RWPE2 (cell line): ENCODE measurements at regions not wholly inside any gene's neighbourhood (a gene's known extent, or its start where the extent isn't known, plus 50 kb on each side); places are given as distances from the start of the nearest gene placed in this dataset.

Experiments
- ATAC-seq: fragments of 200-7000 bp; cut with Tn5 transposase; 3 replicates; pipeline ENCODE4 v1.9.1; 2021; ENCODE audit warnings: low read depth
- DNase-seq: peaks from one replicate; pipeline ENCODE4 v3.0.0-alpha.2; 2020; ENCODE audit warnings: low spot score
- H3K27ac ChIP-seq: fragments of 450-650 bp; 2 replicates; pipeline ENCODE4 v1.5.1; 2017; ENCODE audit warnings: mild to moderate bottlenecking; ENCODE audit not compliant: poor library complexity, severe bottlenecking
- H3K27me3 ChIP-seq: fragments of 250-450 bp; sonication (Bioruptor Pico); 2 replicates; pipeline ENCODE4 v1.5.1; 2021; ENCODE audit warnings: mild to moderate bottlenecking, moderate library complexity; ENCODE audit not compliant: insufficient read depth, poor library complexity, severe bottlenecking
- H3K36me3 ChIP-seq: fragments of 250-450 bp; sonication (Bioruptor Pico); 2 replicates; pipeline ENCODE4 v1.5.1; 2020; ENCODE audit warnings: low read depth, mild to moderate bottlenecking, moderate library complexity
- H3K4me1 ChIP-seq: fragments of 250-450 bp; sonication (Bioruptor Pico); 2 replicates; pipeline ENCODE4 v1.5.1; 2021; ENCODE audit warnings: mild to moderate bottlenecking, moderate library complexity; ENCODE audit not compliant: insufficient read depth, poor library complexity, severe bottlenecking
- H3K4me3 ChIP-seq: fragments of 250-450 bp; sonication (Bioruptor Pico); 2 replicates; pipeline ENCODE4 v1.5.1; 2021; ENCODE audit warnings: mild to moderate bottlenecking, moderate library complexity; ENCODE audit not compliant: severe bottlenecking
- H3K9me3 ChIP-seq: fragments of 250-450 bp; sonication (Bioruptor Pico); 2 replicates; pipeline ENCODE4 v1.5.1; 2021; ENCODE audit warnings: mild to moderate bottlenecking, moderate library complexity; ENCODE audit not compliant: severe bottlenecking
- TF ChIP-seq, protein P1 (sequence below): fragments of 450-650 bp; IDR thresholded peaks from one replicate; pipeline ENCODE4 v1.5.1; 2017; ENCODE audit warnings: mild to moderate bottlenecking, moderate library complexity; ENCODE audit not compliant: poor library complexity, severe bottlenecking

DNA sequence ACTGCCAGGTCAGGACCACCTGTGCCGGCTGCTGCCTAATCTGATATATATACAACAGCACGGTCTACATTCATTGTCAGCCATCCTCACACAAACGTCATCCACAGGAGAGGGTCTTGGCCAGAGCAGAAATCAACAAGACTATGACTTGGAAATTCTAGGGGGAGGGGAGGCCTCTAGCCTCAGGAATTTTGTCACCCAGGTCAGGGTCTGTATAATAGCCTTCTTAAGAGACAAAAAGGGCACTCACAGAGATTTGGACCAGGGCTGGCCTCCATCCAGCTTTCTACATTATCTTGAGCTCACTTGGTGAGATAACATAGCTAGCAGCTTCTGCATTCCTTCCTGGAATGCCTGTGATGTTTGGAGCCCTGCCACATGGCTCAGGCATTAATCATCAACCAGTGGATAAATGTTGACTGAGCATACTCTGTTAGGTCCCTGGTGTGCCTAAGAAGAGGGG, 50.4 kb upstream of the CTIF start:
- TF ChIP-seq, protein P1, sequence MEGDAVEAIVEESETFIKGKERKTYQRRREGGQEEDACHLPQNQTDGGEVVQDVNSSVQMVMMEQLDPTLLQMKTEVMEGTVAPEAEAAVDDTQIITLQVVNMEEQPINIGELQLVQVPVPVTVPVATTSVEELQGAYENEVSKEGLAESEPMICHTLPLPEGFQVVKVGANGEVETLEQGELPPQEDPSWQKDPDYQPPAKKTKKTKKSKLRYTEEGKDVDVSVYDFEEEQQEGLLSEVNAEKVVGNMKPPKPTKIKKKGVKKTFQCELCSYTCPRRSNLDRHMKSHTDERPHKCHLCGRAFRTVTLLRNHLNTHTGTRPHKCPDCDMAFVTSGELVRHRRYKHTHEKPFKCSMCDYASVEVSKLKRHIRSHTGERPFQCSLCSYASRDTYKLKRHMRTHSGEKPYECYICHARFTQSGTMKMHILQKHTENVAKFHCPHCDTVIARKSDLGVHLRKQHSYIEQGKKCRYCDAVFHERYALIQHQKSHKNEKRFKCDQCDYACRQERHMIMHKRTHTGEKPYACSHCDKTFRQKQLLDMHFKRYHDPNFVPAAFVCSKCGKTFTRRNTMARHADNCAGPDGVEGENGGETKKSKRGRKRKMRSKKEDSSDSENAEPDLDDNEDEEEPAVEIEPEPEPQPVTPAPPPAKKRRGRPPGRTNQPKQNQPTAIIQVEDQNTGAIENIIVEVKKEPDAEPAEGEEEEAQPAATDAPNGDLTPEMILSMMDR: no peak
- H3K27me3 ChIP-seq: no peaks in the 10 kb centered on the region
- DNase-seq (peak; percentile 84), ATAC-seq (peak; percentile 98)
- H3K4me1 ChIP-seq: peaks cover 9% of the 10 kb centered on the region
- no peak overlapping the region for H3K4me3 ChIP-seq
- peak overlapping the region; percentile 2 for H3K27ac ChIP-seq
- no peaks in the 10 kb centered on the region for H3K9me3 ChIP-seq
- H3K36me3 ChIP-seq: no peaks in the 10 kb centered on the region

- no peak overlapping the region for H3K27ac ChIP-seq
- peaks cover 9% of the 10 kb centered on the region for H3K4me1 ChIP-seq
- H3K27me3 ChIP-seq: no peaks in the 10 kb centered on the region
- no peaks in the 10 kb centered on the region for H3K9me3 ChIP-seq
- no peak for ATAC-seq
- TF ChIP-seq, protein P1: no peak
- no peaks in the 10 kb centered on the region for H3K36me3 ChIP-seq
- no peak overlapping the region for H3K4me3 ChIP-seq
- no peak for DNase-seq
Measured at GRCh38 chr18:48486754-48487153, 52.1 kb upstream of the CTIF start.

DNA sequence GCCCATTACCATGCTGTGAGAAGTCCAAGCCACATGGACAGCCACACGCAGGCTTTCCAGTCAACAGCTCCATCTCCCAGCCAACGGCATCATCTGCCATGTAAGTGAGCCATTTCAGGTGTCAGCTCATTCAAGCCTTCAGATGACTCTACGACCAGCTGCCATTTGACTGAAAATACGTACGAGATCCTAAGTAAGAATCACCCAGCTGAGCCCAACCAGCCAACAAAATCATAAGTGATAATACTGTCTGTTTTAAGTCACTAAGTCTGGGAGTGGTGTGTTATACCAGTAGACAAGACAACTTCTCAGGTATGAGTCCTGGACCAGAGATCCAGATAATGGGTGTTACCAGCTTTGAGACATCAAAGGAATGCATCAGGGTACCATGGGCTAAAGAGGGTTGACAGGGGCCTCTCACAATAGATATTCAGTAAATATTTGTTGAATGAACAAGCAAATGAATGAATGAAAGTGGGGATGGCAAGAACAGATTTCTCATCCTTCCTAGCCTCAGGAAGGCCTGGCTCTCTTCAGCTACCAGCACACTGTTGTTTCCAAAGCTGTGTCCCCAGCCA, 52.9 kb upstream of the CTIF start:
- ATAC-seq: no peak
- no peaks in the 10 kb centered on the region for H3K27me3 ChIP-seq
- no peaks in the 10 kb centered on the region for H3K36me3 ChIP-seq
- TF ChIP-seq, protein P1: no peak
- no peak overlapping the region for H3K27ac ChIP-seq
- no peaks in the 10 kb centered on the region for H3K9me3 ChIP-seq
- no peak overlapping the region for H3K4me3 ChIP-seq
- no peak for DNase-seq
- peaks cover 9% of the 10 kb centered on the region for H3K4me1 ChIP-seq

DNA sequence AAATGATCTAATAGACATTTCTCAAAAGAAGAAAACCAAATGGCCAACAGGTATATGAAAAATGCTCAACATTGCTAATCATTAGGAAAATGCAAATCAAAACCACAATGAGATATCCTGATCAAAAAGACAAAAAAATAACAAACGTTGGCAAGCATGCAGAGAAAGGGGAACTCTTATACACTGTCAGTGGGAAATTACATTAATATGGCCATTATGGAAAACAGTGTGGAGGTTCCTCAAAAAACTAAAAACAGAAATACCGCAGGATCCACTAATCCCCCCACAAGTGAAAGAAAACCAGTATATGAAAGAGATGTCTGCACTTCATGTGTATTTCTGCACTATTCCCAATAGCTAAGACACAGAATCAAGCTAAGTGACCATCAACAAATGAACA, 57.7 kb upstream of the CTIF start:
- Histone ChIP-seq H3K27ac (no peak overlapping the region), H3K36me3 (no peaks in the 10 kb centered on the region), H3K4me3 (no peak overlapping the region), H3K9me3 (no peaks in the 10 kb centered on the region), H3K4me1 (no peaks in the 10 kb centered on the region), H3K27me3 (no peaks in the 10 kb centered on the region)
- TF ChIP-seq, protein P1: no peak
- ATAC-seq (no peak), DNase-seq (no peak)

GRCh38 chr18:48479531-48479930, 59.3 kb upstream of the CTIF start:
- Histone ChIP-seq H3K4me3 (no peak overlapping the region), H3K27me3 (no peaks in the 10 kb centered on the region), H3K36me3 (no peaks in the 10 kb centered on the region), H3K4me1 (no peaks in the 10 kb centered on the region), H3K9me3 (no peaks in the 10 kb centered on the region), H3K27ac (no peak overlapping the region)
- TF ChIP-seq, protein P1: no peak
- ATAC-seq: no peak
- no peak for DNase-seq
